Loucy (cell line): ENCODE measurements at regions not wholly inside any gene's neighbourhood (a gene's known extent, or its start where the extent isn't known, plus 50 kb on each side); places are given as distances from the start of the nearest gene placed in this dataset.

Source experiments
- H2AFZ ChIP-seq: fragments of 200-600 bp; sonication (generic); 2 replicates; pipeline ENCODE4 v1.6.0; 2016; ENCODE audit warnings: antibody characterized with exemption, mild to moderate bottlenecking, low read length, moderate library complexity
- H3F3A ChIP-seq: fragments of 200-600 bp; 2 replicates; pipeline ENCODE4 v1.6.0; 2016; ENCODE audit warnings: antibody characterized with exemption, low read depth, mild to moderate bottlenecking
- H3K27me3 ChIP-seq: fragments of 200-600 bp; sonication (generic); 2 replicates; pipeline ENCODE4 v1.6.1; 2014; ENCODE audit warnings: low read length, mild to moderate bottlenecking; ENCODE audit not compliant: insufficient read depth, poor library complexity, severe bottlenecking
- H3K36me3 ChIP-seq: fragments of 200-600 bp; sonication (generic); 2 replicates; pipeline ENCODE4 v1.6.1; 2016; ENCODE audit warnings: low read length; ENCODE audit not compliant: insufficient read depth
- H3K4me1 ChIP-seq: fragments of 200-600 bp; sonication (generic); 2 replicates; pipeline ENCODE4 v1.5.1; 2014; ENCODE audit warnings: low read length, mild to moderate bottlenecking; ENCODE audit not compliant: insufficient read depth, poor library complexity, severe bottlenecking
- H3K4me2 ChIP-seq: fragments of 200-600 bp; sonication (generic); 2 replicates; pipeline ENCODE4 v1.6.0; 2014; ENCODE audit warnings: antibody characterized with exemption, low read length, low read depth, mild to moderate bottlenecking; ENCODE audit not compliant: poor library complexity, severe bottlenecking
- H3K4me3 ChIP-seq: fragments of 200-600 bp; sonication (generic); 2 replicates; pipeline ENCODE4 v1.5.1; 2014; ENCODE audit warnings: low read length, mild to moderate bottlenecking, mixed read lengths; ENCODE audit not compliant: poor library complexity, severe bottlenecking
- H3K79me2 ChIP-seq: fragments of 200-600 bp; sonication (generic); 2 replicates; pipeline ENCODE4 v1.6.1; 2014; ENCODE audit warnings: low read length; ENCODE audit not compliant: insufficient read depth
- H3K9ac ChIP-seq: fragments of 200-600 bp; sonication (generic); 2 replicates; pipeline ENCODE4 v1.6.0; 2014; ENCODE audit warnings: mild to moderate bottlenecking, low read depth, low read length, moderate library complexity; ENCODE audit not compliant: poor library complexity, severe bottlenecking
- H3K9me2 ChIP-seq: fragments of 200-600 bp; sonication (generic); replicated peaks from 2 replicates; pipeline ENCODE4 v1.6.1; 2016; ENCODE audit warnings: low read depth, low read length, mixed read lengths
- H3K9me3 ChIP-seq: fragments of 200-600 bp; sonication (generic); 2 replicates; pipeline ENCODE4 v1.6.1; 2014; ENCODE audit warnings: mild to moderate bottlenecking, antibody characterized with exemption, low read length, low read depth; ENCODE audit not compliant: insufficient read depth
- H4K20me1 ChIP-seq: fragments of 200-600 bp; sonication (generic); 2 replicates; pipeline ENCODE4 v1.6.0; 2014; ENCODE audit warnings: antibody characterized with exemption, low read length, mild to moderate bottlenecking; ENCODE audit not compliant: insufficient read depth, poor library complexity, severe bottlenecking
- EZH2phosphoT487 ChIP-seq: fragments of 200-600 bp; IDR thresholded peaks from 2 replicates; pipeline ENCODE4 v1.6.1; 2018; ENCODE audit warnings: antibody characterized with exemption, mild to moderate bottlenecking, moderate library complexity, borderline replicate concordance
- TF ChIP-seq, protein P1 (sequence below): fragments of 200-600 bp; sonication (generic); conservative IDR thresholded peaks from 2 replicates; pipeline ENCODE4 v1.5.1; 2014; ENCODE audit warnings: mild to moderate bottlenecking, antibody characterized with exemption, low read length

DNA sequence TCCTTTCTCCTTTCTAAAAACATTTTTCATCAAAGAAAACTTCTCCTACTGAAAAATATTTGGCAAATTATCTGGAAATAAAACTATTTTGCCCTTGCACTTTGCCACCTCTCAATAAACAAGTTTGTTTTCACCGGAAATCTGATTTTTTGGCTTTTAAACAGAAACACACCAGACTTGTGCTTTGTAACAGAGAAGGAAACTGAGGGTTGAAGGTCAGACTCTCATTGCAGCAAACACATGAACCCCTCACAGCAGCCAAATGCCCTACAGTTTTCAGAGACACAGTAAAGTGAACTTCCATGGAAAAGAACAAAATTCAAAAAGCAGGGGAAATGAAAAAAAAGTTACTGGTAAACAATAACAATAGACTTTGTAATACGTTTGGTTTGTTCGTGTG is 95.6 kb upstream of the WDR17 start:
- H3F3A ChIP-seq: no peaks in the 10 kb centered on the region
- H3K4me3 ChIP-seq: no peak overlapping the region
- no peaks in the 10 kb centered on the region for H4K20me1 ChIP-seq
- H3K4me1 ChIP-seq: no peaks in the 10 kb centered on the region
- TF ChIP-seq EZH2phosphoT487: no peak
- TF ChIP-seq, protein P1, sequence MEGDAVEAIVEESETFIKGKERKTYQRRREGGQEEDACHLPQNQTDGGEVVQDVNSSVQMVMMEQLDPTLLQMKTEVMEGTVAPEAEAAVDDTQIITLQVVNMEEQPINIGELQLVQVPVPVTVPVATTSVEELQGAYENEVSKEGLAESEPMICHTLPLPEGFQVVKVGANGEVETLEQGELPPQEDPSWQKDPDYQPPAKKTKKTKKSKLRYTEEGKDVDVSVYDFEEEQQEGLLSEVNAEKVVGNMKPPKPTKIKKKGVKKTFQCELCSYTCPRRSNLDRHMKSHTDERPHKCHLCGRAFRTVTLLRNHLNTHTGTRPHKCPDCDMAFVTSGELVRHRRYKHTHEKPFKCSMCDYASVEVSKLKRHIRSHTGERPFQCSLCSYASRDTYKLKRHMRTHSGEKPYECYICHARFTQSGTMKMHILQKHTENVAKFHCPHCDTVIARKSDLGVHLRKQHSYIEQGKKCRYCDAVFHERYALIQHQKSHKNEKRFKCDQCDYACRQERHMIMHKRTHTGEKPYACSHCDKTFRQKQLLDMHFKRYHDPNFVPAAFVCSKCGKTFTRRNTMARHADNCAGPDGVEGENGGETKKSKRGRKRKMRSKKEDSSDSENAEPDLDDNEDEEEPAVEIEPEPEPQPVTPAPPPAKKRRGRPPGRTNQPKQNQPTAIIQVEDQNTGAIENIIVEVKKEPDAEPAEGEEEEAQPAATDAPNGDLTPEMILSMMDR: no peak
- H3K9me2 ChIP-seq: 0 out of 2 replicates have a peak, but pooled peaks cover 3% of the 10 kb centered on the region
- no peak overlapping the region for H3K9ac ChIP-seq
- no peaks in the 10 kb centered on the region for H3K79me2 ChIP-seq
- H3K9me3 ChIP-seq: no peaks in the 10 kb centered on the region
- no peak overlapping the region for H3K4me2 ChIP-seq
- no peaks in the 10 kb centered on the region for H3K36me3 ChIP-seq
- no peaks in the 10 kb centered on the region for H3K27me3 ChIP-seq
- H2AFZ ChIP-seq: no peak overlapping the region

DNA sequence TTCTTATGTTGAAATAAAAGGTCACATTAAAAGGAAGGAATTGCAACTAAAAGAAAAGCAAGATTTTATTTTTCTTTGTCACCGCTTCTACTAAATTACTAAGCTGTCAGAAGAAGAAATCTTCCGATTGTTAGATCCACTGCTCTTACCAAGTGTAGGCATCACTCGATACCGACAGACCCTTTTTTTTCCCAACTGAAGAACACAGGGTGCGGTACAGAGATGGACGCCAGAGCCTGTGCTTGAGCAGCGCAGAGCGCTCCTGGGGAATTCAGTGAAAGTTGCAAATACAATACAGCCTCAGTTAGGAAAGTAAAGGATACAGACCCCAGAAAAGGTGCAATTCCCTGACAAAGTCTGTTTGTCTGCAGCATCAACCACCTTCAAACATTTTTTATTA is 94.9 kb upstream of the WDR17 start:
- H3K36me3 ChIP-seq: no peaks in the 10 kb centered on the region
- H3K27me3 ChIP-seq: no peaks in the 10 kb centered on the region
- no peaks in the 10 kb centered on the region for H4K20me1 ChIP-seq
- no peaks in the 10 kb centered on the region for H3F3A ChIP-seq
- H3K4me2 ChIP-seq: no peak overlapping the region
- H2AFZ ChIP-seq: no peak overlapping the region
- no peaks in the 10 kb centered on the region for H3K4me1 ChIP-seq
- H3K4me3 ChIP-seq: no peak overlapping the region
- H3K9ac ChIP-seq: no peak overlapping the region
- no peaks in the 10 kb centered on the region for H3K79me2 ChIP-seq
- TF ChIP-seq, protein P1: no peak
- TF ChIP-seq EZH2phosphoT487: no peak
- H3K9me2 ChIP-seq: 0 out of 2 replicates have a peak, but pooled peaks cover 3% of the 10 kb centered on the region
- H3K9me3 ChIP-seq: no peaks in the 10 kb centered on the region

DNA sequence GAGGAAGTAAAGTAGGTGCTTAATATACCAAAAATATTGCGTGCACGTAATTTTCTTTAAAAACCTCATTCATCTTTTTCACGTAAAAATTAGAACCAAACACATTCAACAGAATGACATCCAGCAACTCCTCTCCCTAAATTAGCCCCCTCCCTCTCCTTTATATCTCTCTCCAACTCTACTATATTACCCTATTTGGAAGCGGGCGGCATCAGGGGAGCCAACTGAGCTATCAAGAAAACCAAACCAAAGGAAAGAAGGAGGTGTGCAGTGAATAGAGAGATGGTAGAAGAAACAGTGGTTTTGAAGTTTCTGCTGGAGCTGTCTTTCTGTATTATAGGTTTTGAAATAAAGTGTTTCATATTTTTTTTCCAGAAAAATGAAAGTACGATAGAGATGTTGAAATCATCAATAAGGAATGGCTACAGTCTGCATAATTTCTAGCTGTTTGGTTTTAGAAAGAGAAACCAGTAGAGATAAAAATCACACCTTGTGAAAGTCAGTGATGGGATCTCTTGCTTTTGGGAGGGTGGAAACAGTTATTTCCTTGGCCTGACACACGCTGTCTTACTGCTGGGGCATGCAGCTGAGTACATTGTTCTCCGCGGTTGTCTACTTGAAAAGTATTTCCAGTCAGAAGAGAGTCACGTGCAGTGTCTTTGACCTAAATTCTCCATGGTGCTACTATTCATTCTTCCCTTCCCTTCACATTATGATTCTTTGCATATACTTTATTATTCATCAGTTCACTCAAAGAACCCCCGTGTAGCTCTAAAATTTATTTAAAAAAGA is 94.1 kb upstream of the WDR17 start:
- Histone ChIP-seq H3F3A (no peaks in the 10 kb centered on the region), H3K4me3 (no peak overlapping the region), H3K79me2 (no peaks in the 10 kb centered on the region), H3K27me3 (no peaks in the 10 kb centered on the region), H2AFZ (no peak overlapping the region), H3K4me1 (no peaks in the 10 kb centered on the region), H3K4me2 (no peak overlapping the region), H3K9me2 (0 out of 2 replicates have a peak, but pooled peaks cover 3% of the 10 kb centered on the region), H3K36me3 (no peaks in the 10 kb centered on the region), H3K9ac (no peak overlapping the region), H3K9me3 (no peaks in the 10 kb centered on the region), H4K20me1 (no peaks in the 10 kb centered on the region)
- TF ChIP-seq, protein P1: no peak
- TF ChIP-seq EZH2phosphoT487: no peak
